Endothelial cell of umbilical vein (primary cell): ENCODE measurements at regions not wholly inside any gene's neighbourhood (a gene's known extent, or its start where the extent isn't known, plus 50 kb on each side); places are given as distances from the start of the nearest gene placed in this dataset.

Source experiments
- BruUV-seq: library from RNA; stranded (reverse); fragments of 400-500 nt; replicated peaks from 2 replicates; lab custom pipeline; 2021; lab: Mats Ljungman, UMichigan
- CTCF ChIA-PET: fragments of 300-600, 350-600 bp; sonication (Branson Sonifier 250); formaldehyde crosslinking; loops from one replicate; lab custom pipeline; 2021; ENCODE audit warnings: antibody characterized with exemption, inconsistent platforms; lab: Charles Lee
- POLR2A ChIA-PET: fragments of 300-600, 350-600 bp; sonication (Branson Sonifier 250); formaldehyde crosslinking; loops from one replicate; lab custom pipeline; 2021; ENCODE audit warnings: antibody characterized with exemption, inconsistent platforms; lab: Charles Lee
- DNase-seq: peaks from one replicate; pipeline ENCODE4 v3.0.0-alpha.2; 2011; ENCODE audit warnings: low read depth, low spot score
- FAIRE-seq: peaks from 2 replicates; lab custom pipeline; 2011; peaks lifted over from hg19 to GRCh38; lab: Jason Lieb, UNC
- H2AFZ ChIP-seq: 2 replicates; pipeline ENCODE4 v1.6.0; 2012; ENCODE audit warnings: low read depth, low read length, control low read depth, inconsistent platforms
- H3K27ac ChIP-seq: 2 replicates; pipeline ENCODE4 v1.5.1; 2011; ENCODE audit warnings: low read depth, mild to moderate bottlenecking, control low read depth, low read length, moderate library complexity; ENCODE audit not compliant: insufficient read depth
- H3K27me3 ChIP-seq, 2 experiments: 2 replicates each; pipeline versions ENCODE4 v1.6.0 to v1.6.1; 2011; ENCODE audit warnings: low read length in 2 of 2, mixed read lengths in 1 of 2; ENCODE audit not compliant: control insufficient read depth in 2 of 2, insufficient read depth in 2 of 2
- H3K36me3 ChIP-seq, 2 experiments: 2 replicates in 1 of 2; 3 replicates in 1 of 2; pipeline ENCODE4 v1.5.1; 2011; ENCODE audit warnings: low read length in 2 of 2, mild to moderate bottlenecking in 1 of 2, moderate library complexity in 1 of 2; ENCODE audit not compliant: control insufficient read depth in 2 of 2, insufficient read depth in 2 of 2; ENCODE audit errors: extremely low read depth in 1 of 2
- H3K4me1 ChIP-seq: 3 replicates; pipeline ENCODE4 v1.5.1; 2011; ENCODE audit warnings: mild to moderate bottlenecking, low read length; ENCODE audit not compliant: control insufficient read depth, insufficient read depth; ENCODE audit errors: extremely low read depth
- H3K4me2 ChIP-seq: 2 replicates; pipeline ENCODE4 v1.6.1; 2011; ENCODE audit warnings: low read length, control low read depth, mixed read lengths; ENCODE audit not compliant: insufficient read depth
- H3K4me3 ChIP-seq, 3 experiments: fragments of 200-600 bp in 1 of 3; sonication (generic), shearing (Covaris generic) in 1 of 3; replicated peaks in 1 of 3; 2 replicates each; pipeline ENCODE4 v1.5.1; 2011 to 2016; ENCODE audit warnings: control low read depth in 3 of 3, low read length in 3 of 3, mild to moderate bottlenecking in 2 of 3, inconsistent platforms in 1 of 3, low read depth in 1 of 3, moderate library complexity in 1 of 3; ENCODE audit not compliant: insufficient read depth in 1 of 3
- H3K79me2 ChIP-seq: 2 replicates; pipeline ENCODE4 v1.6.0; 2012; ENCODE audit warnings: low read length, inconsistent platforms; ENCODE audit not compliant: control insufficient read depth, insufficient read depth
- H3K9ac ChIP-seq: replicated peaks from 2 replicates; pipeline ENCODE3; 2011; ENCODE audit warnings: low read length, control low read depth; ENCODE audit not compliant: insufficient read depth; ENCODE audit errors: extremely low read depth
- H3K9me1 ChIP-seq: replicated peaks from 3 replicates; pipeline ENCODE4 v1.6.0; 2011; ENCODE audit warnings: mild to moderate bottlenecking, low read length; ENCODE audit not compliant: control insufficient read depth, insufficient read depth; ENCODE audit errors: extremely low read depth
- H3K9me3 ChIP-seq: replicated peaks from 2 replicates; pipeline ENCODE4 v1.5.1; 2012; ENCODE audit warnings: low read length, inconsistent platforms; ENCODE audit not compliant: control insufficient read depth, insufficient read depth
- H4K20me1 ChIP-seq: replicated peaks from 2 replicates; pipeline ENCODE3; 2011; ENCODE audit warnings: mild to moderate bottlenecking, low read length; ENCODE audit not compliant: control insufficient read depth, insufficient read depth; ENCODE audit errors: extremely low read depth
- EZH2 ChIP-seq: IDR thresholded peaks from 2 replicates; pipeline ENCODE4 v1.6.1; 2012; ENCODE audit warnings: borderline replicate concordance, low read depth, mild to moderate bottlenecking, moderate library complexity, low read length, inconsistent platforms; ENCODE audit not compliant: severe bottlenecking
- FOS ChIP-seq: IDR thresholded peaks from 2 replicates; pipeline ENCODE4 v1.6.1; 2011; ENCODE audit warnings: mild to moderate bottlenecking, low read length, moderate library complexity, borderline replicate concordance; ENCODE audit not compliant: insufficient read depth
- GATA2 ChIP-seq: IDR thresholded peaks from 2 replicates; pipeline ENCODE4 v1.7.0; 2011; ENCODE audit warnings: low read depth, mild to moderate bottlenecking, moderate library complexity, mixed read lengths, low read length; ENCODE audit not compliant: insufficient read length, insufficient read depth
- JUN ChIP-seq: IDR thresholded peaks from 2 replicates; pipeline ENCODE4 v1.6.1; 2011; ENCODE audit warnings: borderline replicate concordance, low read depth; ENCODE audit not compliant: insufficient read length, insufficient read depth
- MYC ChIP-seq: IDR thresholded peaks from one replicate; pipeline ENCODE4 v1.6.1; 2011; ENCODE audit warnings: mild to moderate bottlenecking, low read depth, low read length
- POLR2A ChIP-seq: IDR thresholded peaks from 2 replicates; pipeline ENCODE4 v1.6.1; 2012; ENCODE audit warnings: low read depth, mild to moderate bottlenecking, control low read depth, low read length
- POLR2AphosphoS5 ChIP-seq: IDR thresholded peaks from 2 replicates; pipeline ENCODE4 v1.6.1; 2012; ENCODE audit warnings: low read depth, mild to moderate bottlenecking, control low read depth, low read length, moderate library complexity; ENCODE audit not compliant: insufficient read depth
- dilution Hi-C: fragments of 300-500 bp; cut with MboI; formaldehyde crosslinking; loops from one replicate; pipeline ENCODE4 v1.15.0; 2019; ENCODE audit warnings: low sequenced_read_pairs; ENCODE audit not compliant: extremely low pct_ligation_motif_present
- intact Hi-C: fragments of 100-400 bp; cut with micrococcal nuclease; formaldehyde crosslinking; loops from one replicate; pipeline ENCODE4 v1.10.0; 2022
- TF ChIP-seq, protein P1 (sequence below): IDR thresholded peaks from 2 replicates; pipeline ENCODE4 v1.6.1; 2011; ENCODE audit not compliant: insufficient read depth, insufficient read length
- TF ChIP-seq, protein P2 (sequence below), 2 donors: IDR thresholded peaks; 1 replicate in 1 of 2; 2 replicates in 1 of 2; pipeline ENCODE4 v1.5.1; 2011; ENCODE audit warnings: low read length in 2 of 2, mild to moderate bottlenecking in 2 of 2, moderate library complexity in 2 of 2, control low read depth in 1 of 2, inconsistent platforms in 1 of 2, low read depth in 1 of 2; ENCODE audit not compliant: insufficient read depth in 1 of 2; ENCODE audit errors: extremely low read depth in 1 of 2

DNA sequence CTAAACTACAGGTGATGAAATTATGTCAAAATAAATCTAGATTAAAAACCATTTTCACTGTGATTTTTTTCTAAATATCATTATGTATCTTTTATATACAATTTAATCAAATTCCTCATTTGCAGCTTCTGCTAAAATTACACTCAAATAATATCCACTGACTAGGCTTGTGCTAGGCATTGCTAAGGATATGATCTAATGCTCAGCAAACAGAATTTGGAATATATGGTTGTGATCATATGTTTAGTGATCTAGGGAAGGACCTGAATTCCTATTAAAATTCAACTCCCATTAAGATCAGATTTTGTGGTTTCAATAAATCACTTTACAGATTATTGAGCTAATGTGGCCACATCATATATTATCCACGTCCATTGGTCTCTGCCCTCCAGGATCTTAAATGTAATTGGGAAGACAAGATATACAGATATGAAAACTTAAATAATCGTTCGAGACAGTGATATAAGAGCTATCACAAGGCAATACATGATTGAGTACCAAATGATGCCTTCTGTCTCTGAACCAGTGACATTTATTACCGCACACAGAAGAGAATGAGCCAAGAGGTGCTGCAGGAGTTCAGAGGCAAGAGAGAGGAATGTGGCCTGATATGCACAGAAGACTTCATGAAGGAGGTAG lies 206.0 kb upstream of the RPS6KA3 start:
- Histone ChIP-seq H3K4me2 (no peak overlapping the region), H3K27ac (no peak overlapping the region), H3K36me3 (no peaks in the 10 kb centered on the region), H3K27me3 (no peaks in the 10 kb centered on the region), H3K9me1 (no peaks in the 10 kb centered on the region), H4K20me1 (no peaks in the 10 kb centered on the region), H3K79me2 (no peaks in the 10 kb centered on the region), H3K9ac (no peak overlapping the region), H3K4me3 (no peak overlapping the region), H3K9me3 (no peaks in the 10 kb centered on the region), H3K4me1 (no peaks in the 10 kb centered on the region), H2AFZ (no peak overlapping the region)
- ChIA-PET CTCF (interaction anchor here (0.6 to 1.2 kb wide), 2 partner anchors 9 to 44 kb away, joined by 3 to 5 read pairs; no protein-coding TSS in a partner anchor), POLR2A (no interaction called here)
- FAIRE-seq (no peak), DNase-seq (no peak)
- dilution Hi-C loops, result no loop called here
- TF ChIP-seq, protein P1, sequence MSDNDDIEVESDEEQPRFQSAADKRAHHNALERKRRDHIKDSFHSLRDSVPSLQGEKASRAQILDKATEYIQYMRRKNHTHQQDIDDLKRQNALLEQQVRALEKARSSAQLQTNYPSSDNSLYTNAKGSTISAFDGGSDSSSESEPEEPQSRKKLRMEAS, result no peak
- no peak for TF ChIP-seq GATA2
- no peak for TF ChIP-seq JUN
- TF ChIP-seq POLR2AphosphoS5, result no peak
- TF ChIP-seq POLR2A, result no peak
- no peak for TF ChIP-seq MYC
- no peak for TF ChIP-seq FOS
- TF ChIP-seq, protein P2, sequence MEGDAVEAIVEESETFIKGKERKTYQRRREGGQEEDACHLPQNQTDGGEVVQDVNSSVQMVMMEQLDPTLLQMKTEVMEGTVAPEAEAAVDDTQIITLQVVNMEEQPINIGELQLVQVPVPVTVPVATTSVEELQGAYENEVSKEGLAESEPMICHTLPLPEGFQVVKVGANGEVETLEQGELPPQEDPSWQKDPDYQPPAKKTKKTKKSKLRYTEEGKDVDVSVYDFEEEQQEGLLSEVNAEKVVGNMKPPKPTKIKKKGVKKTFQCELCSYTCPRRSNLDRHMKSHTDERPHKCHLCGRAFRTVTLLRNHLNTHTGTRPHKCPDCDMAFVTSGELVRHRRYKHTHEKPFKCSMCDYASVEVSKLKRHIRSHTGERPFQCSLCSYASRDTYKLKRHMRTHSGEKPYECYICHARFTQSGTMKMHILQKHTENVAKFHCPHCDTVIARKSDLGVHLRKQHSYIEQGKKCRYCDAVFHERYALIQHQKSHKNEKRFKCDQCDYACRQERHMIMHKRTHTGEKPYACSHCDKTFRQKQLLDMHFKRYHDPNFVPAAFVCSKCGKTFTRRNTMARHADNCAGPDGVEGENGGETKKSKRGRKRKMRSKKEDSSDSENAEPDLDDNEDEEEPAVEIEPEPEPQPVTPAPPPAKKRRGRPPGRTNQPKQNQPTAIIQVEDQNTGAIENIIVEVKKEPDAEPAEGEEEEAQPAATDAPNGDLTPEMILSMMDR (IDR thresholded peaks at IDR 0.05; ENCODE audit: extremely low read depth in 1 of 2, insufficient read depth in 1 of 2, low read depth in 1 of 2, low read length in 2 of 2), result no peak
- TF ChIP-seq EZH2, result no peak
- intact Hi-C loops, result no loop called here
- BruUV-seq, result no TSS peak
